Stimulated activated CD4-positive, alpha-beta T cell treated with anti-CD3 and anti-CD28 coated beads, TNF-alpha, amount 100 ng/mL, for 24 hours (primary cell): ENCODE measurements at regions not wholly inside any gene's neighbourhood (a gene's known extent, or its start where the extent isn't known, plus 50 kb on each side); places are given as distances from the start of the nearest gene placed in this dataset.
"Not testable (repeated sequence)": the region's sequence is repeated elsewhere in the genome, so short reads cannot be mapped to it uniquely, and the experiment has no call there.

ENCODE experiments used
- DNase-seq, 3 experiments: peaks; one replicate each; pipeline ENCODE4 v3.0.0-alpha.2; 2020; ENCODE audit warnings: low read depth in 3 of 3

DNA sequence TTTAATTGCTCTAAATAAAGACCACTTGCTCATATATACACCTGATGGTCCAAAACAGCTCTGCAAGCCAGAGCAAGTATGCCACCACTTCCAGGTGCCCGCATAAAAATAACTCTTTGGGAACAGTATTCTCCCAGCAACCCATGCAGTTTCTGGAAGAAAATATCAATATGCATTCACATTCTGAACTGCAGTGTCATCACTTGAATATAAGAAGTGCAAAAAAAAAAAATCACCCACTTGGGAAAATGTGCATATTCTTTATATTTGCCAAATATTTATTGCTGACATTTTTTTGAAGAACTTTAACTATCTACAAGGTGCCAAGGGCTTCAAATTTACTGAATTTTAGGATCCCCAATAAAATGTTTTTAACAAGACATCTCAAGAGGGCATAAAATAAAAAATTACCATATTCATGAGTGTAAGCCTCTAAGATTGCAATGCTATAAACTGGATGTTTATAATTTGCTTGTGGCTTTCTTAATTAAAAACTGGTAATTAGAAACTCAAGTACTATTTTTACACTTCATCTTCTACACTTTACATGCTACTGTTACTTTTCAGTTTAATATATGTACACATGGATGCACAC, 360.6 kb upstream of the HNRNPA3 start:
- DNase-seq: no peak

DNA sequence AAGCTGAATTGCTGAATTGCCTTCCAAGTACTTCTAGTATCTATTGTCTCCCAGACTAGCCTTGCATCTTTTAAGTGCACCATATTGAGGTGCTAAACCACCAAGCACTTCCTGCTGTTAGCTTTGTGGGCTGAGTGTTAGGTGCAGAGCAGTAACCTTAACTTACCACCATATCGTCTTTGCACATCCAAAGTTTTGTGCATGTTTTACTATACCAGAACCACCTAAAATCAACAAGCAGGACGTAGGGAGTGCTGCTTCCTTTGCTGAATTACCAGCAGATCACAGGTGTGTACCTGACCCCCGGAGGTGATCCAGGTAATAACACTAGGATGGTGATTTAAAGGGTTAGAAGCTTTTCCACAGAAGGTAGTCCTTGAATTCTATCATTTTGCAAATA, 359.9 kb upstream of the HNRNPA3 start:
- DNase-seq: no peak

- DNase-seq: no peak
These were observed 358.5 kb upstream of the HNRNPA3 start for GRCh38 chr2:176854062-176854461.

DNA sequence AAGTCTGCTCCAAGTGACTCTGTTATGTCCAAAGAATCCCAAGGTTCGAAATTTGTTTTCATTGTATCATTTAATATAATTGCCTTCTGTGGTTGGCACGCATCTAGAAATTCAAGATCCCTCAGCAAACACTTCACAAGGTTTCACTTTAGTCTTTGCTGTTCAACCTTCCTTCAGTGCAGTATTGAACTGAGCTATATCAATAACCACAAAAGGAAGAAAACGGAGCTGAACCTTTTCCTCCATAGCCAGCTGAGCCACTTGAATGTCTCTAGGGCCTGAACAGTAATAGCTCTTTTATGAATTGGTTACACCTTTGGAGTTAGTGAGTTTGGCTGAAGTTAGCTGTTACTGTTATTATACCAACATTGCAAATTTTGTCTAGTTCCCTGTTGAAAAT, 357.7 kb upstream of the HNRNPA3 start:
- no peak for DNase-seq

DNA sequence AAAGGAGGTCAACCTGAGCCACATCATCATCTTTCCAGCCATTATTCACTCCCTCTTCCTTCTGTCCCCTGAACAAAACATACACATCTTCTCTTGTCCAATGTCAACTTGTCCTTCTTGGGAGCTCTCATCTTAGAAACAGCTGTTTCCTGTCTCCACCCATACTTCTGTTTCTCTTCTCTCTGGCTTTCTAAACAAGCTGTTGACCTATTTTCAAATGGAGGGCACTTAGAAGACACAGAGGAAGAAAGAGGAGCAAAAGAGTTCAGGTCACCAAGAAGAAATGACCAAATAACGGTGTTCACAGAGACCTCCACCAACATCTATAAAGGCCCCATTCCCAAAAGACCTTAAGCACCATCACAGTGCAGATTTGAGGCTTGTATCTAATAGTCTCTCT, 355.9 kb upstream of the HNRNPA3 start:
- no peak for DNase-seq

DNA sequence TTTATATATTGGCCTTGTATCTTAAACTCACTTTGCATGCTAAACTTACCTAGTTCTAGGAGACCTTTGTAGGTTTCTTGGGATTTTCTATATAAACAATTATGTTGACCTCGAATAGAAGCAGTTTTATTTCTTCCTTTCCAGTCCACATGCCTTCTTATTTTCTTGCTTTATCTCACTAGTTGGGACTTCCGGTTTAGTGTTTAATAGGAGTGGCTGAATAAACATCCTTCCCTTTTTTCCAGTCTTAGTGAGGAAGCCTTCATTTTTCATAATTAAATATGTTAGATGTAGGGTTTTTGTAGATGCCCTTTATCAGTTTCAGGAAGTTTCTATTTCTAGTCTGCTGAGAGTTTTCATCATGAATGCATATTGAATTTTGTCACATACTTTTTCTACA, 347.3 kb upstream of the HNRNPA3 start:
- DNase-seq: no peak

DNA sequence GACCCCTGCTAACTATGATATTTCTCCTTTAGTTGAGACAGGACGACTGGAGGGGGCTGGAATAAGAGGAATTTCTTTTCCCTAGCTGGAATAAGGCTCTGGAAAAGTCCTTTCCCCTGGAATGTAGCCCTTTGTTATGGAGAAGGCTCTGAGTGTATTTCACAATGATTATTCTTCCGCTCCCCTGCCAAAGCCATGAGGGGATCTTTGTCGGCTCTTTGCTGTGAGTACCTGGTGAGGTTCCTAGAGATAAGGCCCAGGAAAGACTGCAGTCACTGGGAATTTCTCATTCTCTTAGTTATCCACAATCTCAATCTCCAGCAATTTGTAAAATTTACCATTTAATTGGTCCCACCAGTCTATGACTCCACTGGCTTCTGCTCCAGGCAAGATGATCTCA, 340.2 kb upstream of the HNRNPA3 start:
- no peak for DNase-seq

DNA sequence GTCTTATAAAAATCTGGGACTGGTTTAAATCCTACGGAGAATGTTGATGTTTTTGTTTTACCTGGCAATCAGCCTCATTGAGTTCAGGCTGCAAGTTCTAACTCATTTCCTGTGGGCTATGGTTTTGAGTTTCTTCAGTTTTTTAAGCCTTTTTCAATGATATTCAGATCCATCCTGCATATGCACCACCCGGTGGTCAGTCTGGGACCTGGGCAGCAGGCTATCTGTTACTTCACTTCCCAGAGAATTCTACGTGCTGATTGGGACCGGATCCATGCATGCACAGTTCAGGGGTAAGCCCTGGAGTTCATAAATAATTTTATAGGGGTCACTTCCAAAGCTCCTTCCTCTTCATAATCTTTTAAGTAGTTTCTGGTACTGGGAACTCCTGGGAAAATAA, 339.2 kb upstream of the HNRNPA3 start:
- DNase-seq: no peak

DNA sequence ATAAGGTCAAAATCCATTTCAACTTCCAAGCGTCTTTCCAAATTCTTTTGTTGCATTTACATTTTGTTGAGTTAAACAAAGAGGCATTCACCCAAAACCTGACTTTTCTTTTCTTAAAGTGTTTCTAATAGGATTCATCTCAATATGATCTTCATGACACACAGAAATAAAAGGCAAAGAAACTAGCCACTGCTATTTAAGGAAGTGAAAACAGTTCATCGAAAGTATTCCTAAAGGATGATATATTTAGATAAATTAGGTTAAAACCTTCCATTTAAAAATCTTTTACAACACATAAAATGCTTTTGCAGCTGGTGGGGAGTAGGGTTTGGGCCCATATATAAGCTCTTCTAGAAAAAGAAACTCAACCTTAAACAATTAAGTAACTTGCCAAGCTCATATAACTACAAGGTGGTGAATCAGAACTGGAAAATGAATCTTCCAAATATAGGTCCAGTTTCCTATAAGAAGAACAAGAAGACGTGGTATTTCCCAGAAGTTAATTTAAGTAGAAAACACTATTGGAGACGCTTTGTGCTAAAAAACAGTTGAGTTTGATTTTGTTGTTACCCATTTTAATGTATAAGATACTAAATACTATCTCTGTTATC, 336.0 kb upstream of the HNRNPA3 start:
- no peak for DNase-seq

DNA sequence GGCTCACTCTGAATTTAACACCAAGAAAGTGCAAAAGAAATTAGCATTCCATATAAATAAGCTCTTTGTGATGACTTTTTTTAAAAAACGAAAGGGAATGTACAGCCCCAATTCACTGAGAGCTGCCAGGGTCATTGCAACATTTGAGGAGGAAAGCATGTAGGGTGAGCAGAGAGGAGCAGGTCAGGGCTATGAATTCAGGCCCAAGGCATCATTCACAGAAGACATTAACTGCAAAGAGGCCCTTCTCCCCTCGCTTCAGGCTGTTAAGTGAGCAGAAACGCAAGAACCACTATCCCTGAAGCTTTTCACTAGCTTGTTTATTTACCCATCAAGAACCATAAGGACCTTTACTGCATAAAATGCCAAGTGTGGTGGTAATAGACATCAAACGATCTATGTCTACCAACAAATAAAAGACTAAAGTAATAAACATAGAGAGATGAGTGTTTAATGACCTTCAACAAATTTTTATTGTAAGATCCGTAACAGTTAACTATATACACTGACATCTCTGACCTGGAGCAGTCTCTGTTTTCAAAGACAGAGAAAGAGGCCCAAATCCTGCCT, 333.1 kb upstream of the HNRNPA3 start:
- DNase-seq: no peak

DNA sequence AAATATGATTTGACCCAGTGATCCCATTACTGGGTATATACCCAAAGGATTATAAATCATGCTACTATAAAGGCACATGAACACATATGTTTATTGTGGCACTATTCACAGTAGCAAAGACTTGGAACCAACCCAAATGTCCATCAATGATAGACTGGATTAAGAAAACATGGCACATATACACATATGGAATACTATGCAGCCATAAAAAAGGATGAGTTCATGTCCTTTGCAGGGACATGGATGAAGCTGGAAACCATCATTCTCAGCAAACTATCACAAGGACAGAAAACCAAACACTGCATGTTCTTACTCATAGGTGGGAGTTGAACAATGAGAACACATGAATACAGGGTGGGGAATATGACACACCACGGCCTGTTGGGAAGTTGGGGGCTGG, 330.5 kb upstream of the HNRNPA3 start:
- not testable (repeated sequence) for DNase-seq

DNA sequence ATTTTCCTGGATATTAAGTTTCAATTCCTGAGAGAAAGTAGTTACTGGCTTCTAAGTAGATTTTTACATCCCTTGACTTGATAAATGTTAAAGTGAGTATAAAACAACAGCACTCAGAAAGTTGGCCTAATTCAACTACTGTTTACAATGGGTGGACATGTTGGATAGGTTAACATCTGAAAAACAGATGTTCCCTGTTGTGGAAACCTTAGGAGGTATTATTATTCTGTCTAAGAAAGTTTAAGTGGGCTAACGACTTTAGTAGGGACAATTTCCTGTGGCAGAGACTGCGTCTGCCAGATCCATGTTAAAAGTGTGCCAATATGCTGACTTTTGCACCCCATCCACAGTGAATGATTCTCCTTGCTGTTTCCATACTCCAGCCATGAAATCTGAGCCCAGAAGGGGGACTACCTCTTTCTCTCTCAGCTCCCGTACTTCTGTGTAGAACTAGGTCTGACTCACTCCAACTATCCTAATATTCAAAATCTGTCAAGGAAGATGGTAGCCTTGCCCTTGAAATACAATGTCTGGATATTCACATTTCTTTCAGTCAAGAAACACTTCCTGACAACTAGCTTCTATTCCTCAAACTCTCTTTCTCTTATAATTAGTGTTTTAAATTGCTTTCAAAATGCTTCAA, 327.5 kb upstream of the HNRNPA3 start:
- DNase-seq: no peak

- DNase-seq: no peak
These were observed 326.9 kb upstream of the HNRNPA3 start for GRCh38 chr2:176885661-176886060.

DNA sequence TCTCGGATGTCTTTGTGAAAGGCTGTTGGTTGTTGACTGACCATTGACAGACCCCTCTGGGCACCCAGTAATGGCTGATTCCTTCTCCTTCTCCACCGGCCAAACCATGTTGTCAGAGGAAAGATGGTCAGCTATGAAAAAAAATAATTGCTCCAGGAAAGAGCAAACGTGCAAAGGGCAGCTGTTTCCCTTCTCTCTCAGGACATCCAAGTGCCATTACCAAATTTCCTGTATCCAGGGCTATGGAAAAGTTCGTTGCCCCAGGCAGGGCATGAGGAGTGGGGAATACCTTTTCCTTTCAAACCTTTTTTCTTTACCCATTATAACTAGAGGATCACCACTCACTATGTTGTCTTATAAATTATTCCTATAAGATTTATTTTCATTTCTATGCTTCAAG, 321.5 kb upstream of the HNRNPA3 start:
- DNase-seq: no peak

GRCh38 chr2:176891857-176892256, 320.7 kb upstream of the HNRNPA3 start:
- DNase-seq: no peak

DNA sequence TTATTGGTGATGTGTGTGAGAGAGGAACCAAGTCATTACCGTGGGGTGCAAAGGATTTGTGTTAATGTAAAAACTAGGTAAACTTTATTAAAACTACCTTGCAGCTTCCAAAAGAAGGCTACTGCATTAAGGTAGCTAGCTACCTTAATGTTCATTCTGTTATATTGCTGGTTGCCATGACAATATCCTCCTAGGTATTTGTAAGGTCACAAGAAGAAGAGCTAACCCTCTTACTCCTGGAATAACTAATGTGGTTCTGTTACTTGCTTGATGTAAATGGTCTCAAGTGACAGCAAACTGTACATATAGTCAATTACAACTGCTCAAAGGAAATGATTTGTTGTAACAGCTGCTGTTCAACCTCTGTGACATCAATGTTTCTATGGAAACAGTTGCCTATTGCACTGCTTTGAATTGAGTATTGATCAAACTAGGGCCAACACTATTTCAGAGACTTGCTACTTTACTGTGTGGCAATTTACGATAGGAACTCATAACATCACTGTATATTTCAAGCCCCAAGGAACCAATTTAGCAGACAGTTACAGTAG, 319.8 kb upstream of the HNRNPA3 start:
- no peak for DNase-seq

DNA sequence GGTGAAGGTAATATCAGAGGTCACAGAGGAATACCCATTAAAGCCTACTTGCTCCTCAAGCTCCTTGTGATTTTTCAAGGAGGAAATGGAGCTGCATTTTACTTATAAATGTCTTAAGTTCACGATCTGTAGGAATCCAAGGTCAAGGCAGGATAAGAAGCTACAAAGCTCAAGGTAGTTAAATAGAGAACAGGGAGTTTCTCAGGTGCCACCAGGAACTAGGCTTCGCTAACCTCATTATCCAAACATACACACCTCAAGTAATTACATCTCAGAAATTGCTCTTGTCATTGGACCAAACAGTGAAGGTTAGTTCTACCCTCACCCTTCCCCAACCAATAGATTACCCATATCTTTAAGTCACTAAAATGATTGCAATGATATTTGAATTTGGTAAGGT, 317.4 kb upstream of the HNRNPA3 start:
- DNase-seq: no peak

GRCh38 chr2:176902454-176902853, 310.1 kb upstream of the HNRNPA3 start:
- no peak for DNase-seq

DNA sequence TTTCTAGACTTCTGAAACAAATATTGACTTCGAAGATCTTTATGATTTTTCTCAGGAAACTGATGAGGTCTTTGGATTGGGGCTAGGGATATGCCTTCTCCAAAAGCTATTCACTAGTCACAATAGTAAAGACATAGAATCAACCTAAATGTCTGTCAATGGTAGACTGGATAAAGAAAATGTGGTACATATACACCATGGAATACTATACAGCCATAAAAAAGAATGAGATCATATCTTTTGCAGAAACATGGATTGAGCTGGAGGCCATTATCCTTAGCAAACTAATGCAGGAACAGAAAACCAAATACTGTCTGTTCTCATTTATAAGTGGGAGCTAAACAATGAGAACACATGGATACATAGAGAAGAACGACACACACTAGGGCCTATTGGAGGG, 308.5 kb upstream of the HNRNPA3 start:
- not testable (repeated sequence) for DNase-seq

DNA sequence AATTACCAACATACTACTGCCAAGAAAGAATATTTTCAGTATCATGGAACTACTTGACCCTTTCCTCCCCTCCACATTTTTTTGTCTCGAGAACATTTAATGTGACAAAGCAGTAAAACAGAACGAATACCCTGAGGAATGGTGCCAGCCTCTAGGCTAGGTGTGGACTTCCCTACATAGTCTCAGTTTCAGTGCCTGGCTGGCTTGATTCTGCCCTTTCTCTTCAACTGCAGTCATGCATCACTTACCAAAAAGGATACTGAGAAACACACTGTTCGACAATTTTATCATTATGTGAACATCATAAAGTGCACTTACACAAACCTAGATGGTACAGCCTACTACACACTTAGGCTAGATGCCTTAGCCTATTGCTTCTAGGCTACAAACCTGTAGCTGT, 305.3 kb upstream of the HNRNPA3 start:
- no peak for DNase-seq

- DNase-seq: no peak
These were observed 301.8 kb upstream of the HNRNPA3 start for GRCh38 chr2:176910828-176911227.

DNA sequence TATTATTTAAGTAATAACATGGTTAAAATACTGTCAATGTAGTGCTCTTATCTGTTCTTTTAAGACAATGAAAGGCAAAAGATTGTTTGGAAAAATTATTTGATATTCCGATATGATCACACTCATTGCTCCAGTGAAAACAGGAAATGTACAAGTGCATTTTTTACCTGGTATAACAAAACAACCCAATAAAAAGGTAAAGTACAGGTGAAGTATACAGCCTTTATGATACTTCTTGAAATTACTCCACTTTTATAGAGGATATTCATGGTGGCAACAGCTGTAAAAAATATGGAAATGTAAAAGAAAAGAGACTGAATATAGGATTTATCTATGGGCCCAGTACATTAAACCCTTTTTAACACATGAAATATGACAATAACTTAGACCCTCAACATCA, 298.6 kb upstream of the HNRNPA3 start:
- no peak for DNase-seq

GRCh38 chr2:176914371-176914770, 298.2 kb upstream of the HNRNPA3 start:
- no peak for DNase-seq
